Neuronal stem cell (in vitro differentiated cells): ENCODE measurements at regions not wholly inside any gene's neighbourhood (a gene's known extent, or its start where the extent isn't known, plus 50 kb on each side); places are given as distances from the start of the nearest gene placed in this dataset.
"Not testable (repeated sequence)": the region's sequence is repeated elsewhere in the genome, so short reads cannot be mapped to it uniquely, and the experiment has no call there.

Source experiments
- DNase-seq: peaks from one replicate; pipeline ENCODE4 v3.0.0-alpha.2; 2013; ENCODE audit warnings: low spot score
- H2AFZ ChIP-seq: one replicate; pipeline ENCODE4 v1.6.1; 2013; ENCODE audit warnings: mild to moderate bottlenecking, low read length, inconsistent platforms
- H2AK5ac ChIP-seq: 2 replicates; pipeline ENCODE4 v1.6.1; 2013; ENCODE audit warnings: low read depth, mild to moderate bottlenecking, inconsistent platforms, low read length, moderate library complexity, mixed read lengths
- H2BK120ac ChIP-seq: 2 replicates; pipeline ENCODE4 v1.6.1; 2013; ENCODE audit warnings: low read depth, mild to moderate bottlenecking, inconsistent platforms, low read length, moderate library complexity, mixed read lengths
- H2BK12ac ChIP-seq: one replicate; pipeline ENCODE4 v1.6.1; 2013; ENCODE audit warnings: low read length, inconsistent platforms
- H2BK15ac ChIP-seq: 2 replicates; pipeline ENCODE4 v1.6.1; 2013; ENCODE audit warnings: mild to moderate bottlenecking, low read length, inconsistent platforms, mixed read lengths
- H2BK5ac ChIP-seq: one replicate; pipeline ENCODE4 v1.6.1; 2013; ENCODE audit warnings: inconsistent platforms, mild to moderate bottlenecking, low read length, moderate library complexity
- H3K14ac ChIP-seq: one replicate; pipeline ENCODE4 v1.6.1; 2013; ENCODE audit warnings: low read length, inconsistent platforms
- H3K18ac ChIP-seq: 2 replicates; pipeline ENCODE4 v1.6.1; 2013; ENCODE audit warnings: low read length, inconsistent platforms
- H3K23ac ChIP-seq: 2 replicates; pipeline ENCODE4 v1.6.1; 2013; ENCODE audit warnings: low read depth, mild to moderate bottlenecking, mixed read lengths, low read length, inconsistent platforms; ENCODE audit not compliant: poor library complexity
- H3K27ac ChIP-seq: replicated peaks from 3 replicates; pipeline ENCODE4 v1.5.1; 2013; ENCODE audit warnings: low read length, inconsistent platforms
- H3K27me3 ChIP-seq, 3 experiments: 2 replicates each; pipeline ENCODE4 v1.6.1; 2013; ENCODE audit warnings: low read length in 3 of 3, mild to moderate bottlenecking in 2 of 3, inconsistent platforms in 1 of 3, low read depth in 1 of 3, mixed read lengths in 1 of 3, moderate library complexity in 1 of 3; ENCODE audit not compliant: control insufficient read depth in 3 of 3, insufficient read depth in 3 of 3
- H3K36me3 ChIP-seq, 2 donors: replicated peaks in 1 of 2; 2 replicates each; pipeline ENCODE4 v1.6.1; 2013; ENCODE audit warnings: low read length in 2 of 2; ENCODE audit not compliant: control insufficient read depth in 2 of 2, insufficient read depth in 2 of 2
- H3K4ac ChIP-seq: 2 replicates; pipeline ENCODE4 v1.6.1; 2013; ENCODE audit warnings: inconsistent platforms, mild to moderate bottlenecking, low read length, moderate library complexity
- H3K4me1 ChIP-seq, 2 donors: 1 replicate in 1 of 2; 2 replicates in 1 of 2; pipeline ENCODE4 v1.6.1; 2013; ENCODE audit warnings: low read length in 2 of 2, low read depth in 1 of 2; ENCODE audit not compliant: control insufficient read depth in 2 of 2, insufficient read depth in 1 of 2
- H3K4me2 ChIP-seq: one replicate; pipeline ENCODE4 v1.6.1; 2013; ENCODE audit warnings: mild to moderate bottlenecking, low read length, inconsistent platforms; ENCODE audit not compliant: insufficient read depth, poor library complexity, severe bottlenecking
- H3K4me3 ChIP-seq, 2 donors: 2 replicates each; pipeline ENCODE4 v1.5.1; 2013; ENCODE audit warnings: low read length in 2 of 2, mild to moderate bottlenecking in 2 of 2, inconsistent platforms in 1 of 2, moderate library complexity in 1 of 2
- H3K79me1 ChIP-seq: one replicate; pipeline ENCODE4 v1.6.1; 2013; ENCODE audit warnings: low read depth, mild to moderate bottlenecking, inconsistent platforms, low read length, moderate library complexity
- H3K9ac ChIP-seq: one replicate; pipeline ENCODE4 v1.6.1; 2013; ENCODE audit warnings: mild to moderate bottlenecking, low read depth, low read length, inconsistent platforms; ENCODE audit not compliant: poor library complexity
- H3K9me3 ChIP-seq, 2 donors: replicated peaks in 1 of 2; 2 replicates each; pipeline versions ENCODE3 to v1.6.1; 2013; ENCODE audit warnings: low read length in 2 of 2, mild to moderate bottlenecking in 2 of 2, inconsistent platforms in 1 of 2, low read depth in 1 of 2, mixed read lengths in 1 of 2, moderate library complexity in 1 of 2; ENCODE audit not compliant: control insufficient read depth in 2 of 2, insufficient read depth in 1 of 2
- H4K8ac ChIP-seq: one replicate; pipeline ENCODE4 v1.6.1; 2013; ENCODE audit warnings: low read depth, mild to moderate bottlenecking, inconsistent platforms, low read length, moderate library complexity
- H4K91ac ChIP-seq: one replicate; pipeline ENCODE4 v1.6.1; 2013; ENCODE audit warnings: low read length, low read depth, mild to moderate bottlenecking, inconsistent platforms; ENCODE audit not compliant: poor library complexity
- WGBS, 2 donors: extraction: QIAGEN DNeasy Blood & Tissue Kit; methylation state at CpG; one replicate each; pipeline ENCODE4 v1.1.7; 2013; ENCODE audit warnings: missing lambda C conversion rate in 2 of 2, mixed read lengths in 1 of 2; ENCODE audit not compliant: insufficient read length in 2 of 2, insufficient replicate concordance in 1 of 2; ENCODE audit errors: extremely low coverage in 2 of 2; 5-methylcytosine and 5-hydroxymethylcytosine counted together

DNA sequence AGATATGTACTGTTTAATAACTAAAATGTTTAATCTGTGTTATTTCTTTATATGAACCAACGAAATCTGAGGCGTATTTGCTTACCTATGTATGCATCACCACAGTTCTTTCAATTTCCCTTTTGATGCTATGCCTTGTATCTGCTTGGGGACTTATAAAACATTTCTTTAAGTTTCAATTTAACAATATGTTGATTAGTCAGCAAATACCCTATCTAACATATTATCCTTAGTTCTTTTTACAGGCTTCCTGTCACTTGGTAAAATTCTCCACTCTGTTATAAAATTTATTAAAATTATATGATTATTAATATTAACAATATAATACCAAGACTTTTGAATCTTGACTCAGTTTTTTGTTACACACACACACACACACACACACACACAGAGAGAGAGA is 174.3 kb downstream of the CPS1 start:
- Histone ChIP-seq H3K23ac (no peak overlapping the region), H4K91ac (no peak overlapping the region), H2BK15ac (no peak overlapping the region), H2BK5ac (no peak overlapping the region), H3K9ac (no peak overlapping the region), H2BK12ac (no peak overlapping the region), H3K4ac (no peak overlapping the region), H3K79me1 (no peaks in the 10 kb centered on the region), H3K18ac (no peak overlapping the region), H2AFZ (no peak overlapping the region), H3K4me3 (no peak overlapping the region), H2AK5ac (no peak overlapping the region), H3K27me3 (no peaks in the 10 kb centered on the region), H3K4me2 (no peak overlapping the region), H3K14ac (no peak overlapping the region), H2BK120ac (no peak overlapping the region), H4K8ac (no peak overlapping the region), H3K27ac (no peak overlapping the region), H3K36me3 (no peaks in the 10 kb centered on the region), H3K4me1 (no peaks in the 10 kb centered on the region), H3K9me3 (no peaks in the 10 kb centered on the region)
- no peak for DNase-seq
- WGBS, 2 donors = no CpG with 5 or more reads among the region's 2 CpGs

GRCh38 chr2:210746826-210747225 is 190.4 kb downstream of the CPS1 start:
- H2BK120ac ChIP-seq, H2BK12ac ChIP-seq, H2BK15ac ChIP-seq, H3K18ac ChIP-seq, H3K79me1 ChIP-seq, H3K27me3 ChIP-seq, H3K4me2 ChIP-seq, H2BK5ac ChIP-seq, H3K27ac ChIP-seq, H3K9me3 ChIP-seq, H3K4me1 ChIP-seq, H3K9ac ChIP-seq, H3K36me3 ChIP-seq, H3K14ac ChIP-seq, H4K91ac ChIP-seq, H4K8ac ChIP-seq, DNase-seq, H3K23ac ChIP-seq, H2AK5ac ChIP-seq, H3K4me3 ChIP-seq, H3K4ac ChIP-seq: not testable (repeated sequence)
- no CpG with 5 or more reads among the region's 9 CpGs for WGBS, 2 donors
- peak overlapping the region; percentile 54 for H2AFZ ChIP-seq

DNA sequence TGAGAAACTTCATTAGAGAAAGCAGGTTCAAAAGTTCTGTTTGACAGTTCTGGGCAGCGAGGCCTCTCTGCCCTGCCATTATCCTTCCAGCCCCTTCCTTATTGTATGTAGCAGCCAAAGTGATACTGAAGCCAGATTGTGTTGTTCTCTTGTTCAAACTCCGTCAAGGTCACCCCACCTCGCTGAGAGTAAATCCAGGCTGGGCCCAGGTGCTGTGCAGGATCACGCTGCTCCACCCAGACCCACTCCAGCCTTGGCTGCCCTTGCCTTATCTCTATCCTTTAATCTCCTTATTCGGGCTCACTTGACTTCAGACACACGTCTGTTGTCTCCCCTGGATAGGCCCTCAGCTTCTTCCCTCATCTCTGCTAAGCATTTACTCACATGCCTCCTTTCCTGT is 196.1 kb downstream of the CPS1 start:
- no CpG with 5 or more reads among the region's 6 CpGs for WGBS, 2 donors
- no peak overlapping the region for H4K91ac ChIP-seq

GRCh38 chr2:210753386-210753785 is 197.0 kb downstream of the CPS1 start:
- no CpG with 5 or more reads among the region's 3 CpGs for WGBS, 2 donors
- Histone ChIP-seq H3K79me1 (no peaks in the 10 kb centered on the region), H3K4ac (no peak overlapping the region), H2BK120ac (no peak overlapping the region), H3K9me3 (no peaks in the 10 kb centered on the region), H4K8ac (no peak overlapping the region), H3K14ac (no peak overlapping the region), H3K4me1 (no peaks in the 10 kb centered on the region), H2BK15ac (no peak overlapping the region), H3K4me3 (no peak overlapping the region), H3K27me3 (no peaks in the 10 kb centered on the region), H2AK5ac (no peak overlapping the region), H2BK5ac (no peak overlapping the region), H3K23ac (no peak overlapping the region), H4K91ac (no peak overlapping the region), H3K9ac (no peak overlapping the region), H2BK12ac (no peak overlapping the region), H3K18ac (no peak overlapping the region), H3K4me2 (no peak overlapping the region), H3K36me3 (no peaks in the 10 kb centered on the region), H3K27ac (no peak overlapping the region), H2AFZ (no peak overlapping the region)
- DNase-seq = no peak

More for the DNA sequence above, 196.1 kb downstream of the CPS1 start:
- Histone ChIP-seq H3K18ac (no peak overlapping the region), H2BK15ac (no peak overlapping the region), H3K23ac (no peak overlapping the region), H3K79me1 (no peaks in the 10 kb centered on the region), H4K8ac (no peak overlapping the region), H3K4me3 (no peak overlapping the region), H3K14ac (no peak overlapping the region), H2AK5ac (no peak overlapping the region), H3K27me3 (no peaks in the 10 kb centered on the region), H3K4me1 (no peaks in the 10 kb centered on the region), H3K36me3 (no peaks in the 10 kb centered on the region), H2BK5ac (no peak overlapping the region), H2BK12ac (no peak overlapping the region), H3K27ac (no peak overlapping the region), H3K9me3 (no peaks in the 10 kb centered on the region), H3K4ac (no peak overlapping the region), H3K9ac (no peak overlapping the region), H2BK120ac (no peak overlapping the region), H2AFZ (peak overlapping the region; percentile 43), H3K4me2 (no peak overlapping the region)
- no peak for DNase-seq
